ENCODE measurements at regions not wholly inside any gene's neighbourhood (a gene's known extent, or its start where the extent isn't known, plus 50 kb on each side); places are given as distances from the start of the nearest gene placed in this dataset.

- intact Hi-C loops (cut with DNase I) = no loop called here
- Histone ChIP-seq H3K4me1 (peaks cover 0 to 12% (median 8%) of the 10 kb centered on the region in 12 donors), H3K36me3 (no peaks in the 10 kb centered on the region), H3K4me3 (no peak overlapping the region), H3K9me3 (no peaks in the 10 kb centered on the region), H3K27ac (no peak overlapping the region), H3K27me3 (no peaks in the 10 kb centered on the region)
- TF ChIP-seq CTCF (IDR thresholded peaks at IDR 0.05) (no peak), POLR2A (IDR thresholded peaks at IDR 0.05) (no peak)
- ATAC-seq (no peak), DNase-seq (no peak)
- 94 to 98% (median 95%) methylated on average over 4 of the region's 4 CpGs for whole genome bisulfite sequencing, 4 donors
Measured at GRCh38 chr5:74132485-74132884, 506.5 kb downstream of the ARHGEF28 start.

GRCh38 chr5:74131250-74131649 lies 505.3 kb downstream of the ARHGEF28 start:
- Histone ChIP-seq H3K27ac (no peak overlapping the region), H3K27me3 (no peaks in the 10 kb centered on the region), H3K9me3 (no peaks in the 10 kb centered on the region), H3K36me3 (no peaks in the 10 kb centered on the region), H3K4me3 (no peak overlapping the region), H3K4me1 (peaks cover 0 to 19% (median 12%) of the 10 kb centered on the region in 12 donors)
- ATAC-seq (no peak), DNase-seq (no peak)
- 85 to 94% (median 89%) methylated on average over 2 of the region's 2 CpGs for WGBS, 4 donors
- intact Hi-C loops (cut with DNase I) = no loop called here
- TF ChIP-seq CTCF (IDR thresholded peaks at IDR 0.05) = no peak
- TF ChIP-seq POLR2A (IDR thresholded peaks at IDR 0.05) = no peak

GRCh38 chr5:74130155-74130897 lies 504.3 kb downstream of the ARHGEF28 start:
- Histone ChIP-seq H3K9me3 (no peaks in the 10 kb centered on the region), H3K4me3 (no peak overlapping the region), H3K36me3 (no peaks in the 10 kb centered on the region), H3K27me3 (no peaks in the 10 kb centered on the region), H3K27ac (no peak overlapping the region), H3K4me1 (peaks cover 0 to 19% (median 12%) of the 10 kb centered on the region in 12 donors)
- intact Hi-C loops (cut with DNase I) = no loop called here
- TF ChIP-seq CTCF (IDR thresholded peaks at IDR 0.05) = no peak
- 88 to 91% (median 90%) methylated on average over 14 to 15 of the region's 15 CpGs for WGBS, 4 donors
- DNase-seq = no peak
- no peak for ATAC-seq

- 43 to 52% (median 45%) methylated on average over 9 of the region's 9 CpGs for WGBS, 4 donors
- no peaks in the 10 kb centered on the region for H3K27me3 ChIP-seq
Measured at GRCh38 chr5:74127381-74128320, 501.7 kb downstream of the ARHGEF28 start.

More at GRCh38 chr5:74127381-74128320, 501.7 kb downstream of the ARHGEF28 start:
- H3K27ac ChIP-seq = peak overlapping the region in 1 of 12 donors; percentile 13
- H3K9me3 ChIP-seq = no peaks in the 10 kb centered on the region
- intact Hi-C loops (cut with DNase I) = loop anchor here in 1 of 10 donors (1.0 to 10.0 kb wide), 2 partner anchors 74 to 517 kb away; partner anchors contain the start of gene ENC1
- no peak for TF ChIP-seq POLR2A (IDR thresholded peaks at IDR 0.05)
- TF ChIP-seq CTCF (IDR thresholded peaks at IDR 0.05) = peak in 1 of 12 donors; percentile 6
- peaks cover 0 to 25% (median 12%) of the 10 kb centered on the region in 12 donors for H3K4me1 ChIP-seq
- no peak overlapping the region for H3K4me3 ChIP-seq
- DNase-seq (peak in 2 of 5 donors; percentile 27 to 29), ATAC-seq (peak; percentile 14 to 86 (median 68))
- H3K36me3 ChIP-seq = no peaks in the 10 kb centered on the region
